ENCODE measurements at regions not wholly inside any gene's neighbourhood (a gene's known extent, or its start where the extent isn't known, plus 50 kb on each side); places are given as distances from the start of the nearest gene placed in this dataset.

DNA sequence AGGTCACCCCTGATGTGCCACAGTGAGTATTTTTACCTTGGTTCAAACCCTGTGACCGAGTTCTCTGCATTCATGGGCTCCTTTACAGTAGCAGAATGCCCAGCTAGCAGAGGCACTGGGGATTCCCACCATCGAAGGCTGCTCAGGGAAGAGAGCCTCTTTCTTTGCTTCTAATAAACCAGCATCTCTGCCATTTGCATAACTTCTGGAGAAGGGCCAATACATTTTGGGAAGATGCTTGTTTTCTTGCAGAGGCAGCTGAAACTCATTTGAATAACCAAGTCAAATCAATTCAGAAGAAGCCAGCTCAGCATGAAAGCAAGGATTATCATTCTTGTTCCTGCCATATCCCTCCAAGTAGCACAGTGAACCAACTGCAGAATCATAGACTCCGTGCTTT lies 82.9 kb upstream of the WDR11 start:
- TF ChIP-seq, protein P1, sequence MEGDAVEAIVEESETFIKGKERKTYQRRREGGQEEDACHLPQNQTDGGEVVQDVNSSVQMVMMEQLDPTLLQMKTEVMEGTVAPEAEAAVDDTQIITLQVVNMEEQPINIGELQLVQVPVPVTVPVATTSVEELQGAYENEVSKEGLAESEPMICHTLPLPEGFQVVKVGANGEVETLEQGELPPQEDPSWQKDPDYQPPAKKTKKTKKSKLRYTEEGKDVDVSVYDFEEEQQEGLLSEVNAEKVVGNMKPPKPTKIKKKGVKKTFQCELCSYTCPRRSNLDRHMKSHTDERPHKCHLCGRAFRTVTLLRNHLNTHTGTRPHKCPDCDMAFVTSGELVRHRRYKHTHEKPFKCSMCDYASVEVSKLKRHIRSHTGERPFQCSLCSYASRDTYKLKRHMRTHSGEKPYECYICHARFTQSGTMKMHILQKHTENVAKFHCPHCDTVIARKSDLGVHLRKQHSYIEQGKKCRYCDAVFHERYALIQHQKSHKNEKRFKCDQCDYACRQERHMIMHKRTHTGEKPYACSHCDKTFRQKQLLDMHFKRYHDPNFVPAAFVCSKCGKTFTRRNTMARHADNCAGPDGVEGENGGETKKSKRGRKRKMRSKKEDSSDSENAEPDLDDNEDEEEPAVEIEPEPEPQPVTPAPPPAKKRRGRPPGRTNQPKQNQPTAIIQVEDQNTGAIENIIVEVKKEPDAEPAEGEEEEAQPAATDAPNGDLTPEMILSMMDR (IDR thresholded peaks at IDR 0.05), result no peak
- TF ChIP-seq TFCP2L1 (CRISPR knock-in tag; IDR thresholded peaks at IDR 0.05) (no peak), SREBF2 (IDR thresholded peaks at IDR 0.05) (no peak), MAFK (IDR thresholded peaks at IDR 0.05; ENCODE audit: partially characterized antibody) (no peak), EP300 (IDR thresholded peaks at IDR 0.05) (no peak), GATA3 (IDR thresholded peaks at IDR 0.05; ENCODE audit: borderline replicate concordance) (no peak), POLR2A (IDR thresholded peaks at IDR 0.05; ENCODE audit: low read length) (no peak), ESRRA (IDR thresholded peaks at IDR 0.05; ENCODE audit: borderline replicate concordance, low read length) (no peak), ZC3H11A (IDR thresholded peaks at IDR 0.05) (no peak), SMC3 (IDR thresholded peaks at IDR 0.05) (no peak)
